ENCODE measurements at regions not wholly inside any gene's neighbourhood (a gene's known extent, or its start where the extent isn't known, plus 50 kb on each side); places are given as distances from the start of the nearest gene placed in this dataset.

GRCh38 chr6:90893400-90893799, 306.5 kb upstream of the MAP3K7 start:
- peak; percentile 9 for DNase-seq (ENCODE audit: low read depth)
- TF ChIP-seq CTCF (IDR thresholded peaks at IDR 0.05; ENCODE audit: low read depth, low read length) (no peak), MYC (IDR thresholded peaks at IDR 0.05; ENCODE audit: low read depth, low read length) (no peak), MAX (IDR thresholded peaks at IDR 0.05; ENCODE audit: low read depth, low read length) (no peak), POLR2A (IDR thresholded peaks at IDR 0.05; ENCODE audit: extremely low read depth, insufficient read length) (no peak)
- H3K4me3 ChIP-seq (ENCODE audit: low read depth, low read length): no peak overlapping the region

- no peak overlapping the region for H3K4me3 ChIP-seq (ENCODE audit: low read depth, low read length)
- no peak for TF ChIP-seq MAX (IDR thresholded peaks at IDR 0.05; ENCODE audit: low read depth, low read length)
- no peak for TF ChIP-seq CTCF (IDR thresholded peaks at IDR 0.05; ENCODE audit: low read depth, low read length)
- no peak for TF ChIP-seq POLR2A (IDR thresholded peaks at IDR 0.05; ENCODE audit: extremely low read depth, insufficient read length)
- TF ChIP-seq MYC (IDR thresholded peaks at IDR 0.05; ENCODE audit: low read depth, low read length): no peak
- DNase-seq (ENCODE audit: low read depth): no peak
These were observed 305.4 kb upstream of the MAP3K7 start for GRCh38 chr6:90892271-90892670.

- TF ChIP-seq MAX (IDR thresholded peaks at IDR 0.05; ENCODE audit: low read depth, low read length): no peak
- no peak for TF ChIP-seq MYC (IDR thresholded peaks at IDR 0.05; ENCODE audit: low read depth, low read length)
- no peak for TF ChIP-seq POLR2A (IDR thresholded peaks at IDR 0.05; ENCODE audit: extremely low read depth, insufficient read length)
- TF ChIP-seq CTCF (IDR thresholded peaks at IDR 0.05; ENCODE audit: low read depth, low read length): no peak
- H3K4me3 ChIP-seq (ENCODE audit: low read depth, low read length): no peak overlapping the region
- no peak for DNase-seq (ENCODE audit: low read depth)
These were observed 304.5 kb upstream of the MAP3K7 start for GRCh38 chr6:90891355-90891754.

- H3K4me3 ChIP-seq (ENCODE audit: low read depth, low read length): no peak overlapping the region
- no peak for DNase-seq (ENCODE audit: low read depth)
- TF ChIP-seq CTCF (IDR thresholded peaks at IDR 0.05; ENCODE audit: low read depth, low read length) (no peak), MYC (IDR thresholded peaks at IDR 0.05; ENCODE audit: low read depth, low read length) (no peak), MAX (IDR thresholded peaks at IDR 0.05; ENCODE audit: low read depth, low read length) (no peak), POLR2A (IDR thresholded peaks at IDR 0.05; ENCODE audit: extremely low read depth, insufficient read length) (no peak)
These were observed 303.9 kb upstream of the MAP3K7 start for GRCh38 chr6:90890683-90891330.

- no peak overlapping the region for H3K4me3 ChIP-seq (ENCODE audit: low read depth, low read length)
- no peak for TF ChIP-seq POLR2A (IDR thresholded peaks at IDR 0.05; ENCODE audit: extremely low read depth, insufficient read length)
- TF ChIP-seq MAX (IDR thresholded peaks at IDR 0.05; ENCODE audit: low read depth, low read length): no peak
- TF ChIP-seq CTCF (IDR thresholded peaks at IDR 0.05; ENCODE audit: low read depth, low read length): no peak
- no peak for TF ChIP-seq MYC (IDR thresholded peaks at IDR 0.05; ENCODE audit: low read depth, low read length)
- DNase-seq (ENCODE audit: low read depth): no peak
These were observed 300.9 kb upstream of the MAP3K7 start for GRCh38 chr6:90887764-90888163.
